K562 (cell line): ENCODE measurements at regions not wholly inside any gene's neighbourhood (a gene's known extent, or its start where the extent isn't known, plus 50 kb on each side); places are given as distances from the start of the nearest gene placed in this dataset.

ENCODE experiments used
- MEF2D ChIP-seq: conservative IDR thresholded peaks from 2 replicates; pipeline ENCODE4 v1.6.1; 2016; ENCODE audit warnings: low read depth, missing genetic modification characterization, missing compliant biosample characterization
- WHSC1 ChIP-seq: IDR thresholded peaks from one replicate; pipeline ENCODE4 v1.6.1; 2012; ENCODE audit warnings: low read length, control low read depth, inconsistent platforms
- TF ChIP-seq, protein P1 (sequence below): fragments of 250-450 bp; sonication (Bioruptor Pico); IDR thresholded peaks from 2 replicates; pipeline ENCODE4 v1.5.0; 2020; ENCODE audit warnings: mild to moderate bottlenecking
- TF ChIP-seq, protein P2 (sequence below): fragments of 450-650 bp; formaldehyde crosslinking; IDR thresholded peaks from 2 replicates; pipeline ENCODE4 v1.4.0; 2022; ENCODE audit warnings: missing genetic modification characterization
- TF ChIP-seq, protein P3 (sequence below), 2 experiments: fragments of 450-650 bp; formaldehyde crosslinking in 1 of 2; IDR thresholded peaks; 2 replicates each; pipeline versions ENCODE4 v1.4.0 to v1.6.1; 2014 to 2020; ENCODE audit warnings: mild to moderate bottlenecking in 2 of 2, borderline replicate concordance in 1 of 2, low read depth in 1 of 2
- TF ChIP-seq, protein P4 (sequence below): fragments of 250-450 bp; sonication (Bioruptor Pico); IDR thresholded peaks from 2 replicates; pipeline ENCODE4 v1.8.0; 2021; ENCODE audit warnings: moderate library complexity, mild to moderate bottlenecking, inconsistent platforms
- TF ChIP-seq, protein P5 (sequence below): fragments of 450-650 bp; conservative IDR thresholded peaks from 2 replicates; pipeline ENCODE4 v1.6.1; 2016; ENCODE audit warnings: missing genetic modification characterization, low read depth, mild to moderate bottlenecking, missing compliant biosample characterization, moderate library complexity
- TF ChIP-seq, protein P6 (sequence below), 3 experiments: IDR thresholded peaks in 2 of 3; conservative IDR thresholded peaks in 1 of 3; 2 replicates each; pipeline ENCODE4 v1.5.1; 2011 to 2012; ENCODE audit warnings: low read length in 3 of 3, mild to moderate bottlenecking in 3 of 3, control low read depth in 2 of 3, improper control_type of control experiment in 1 of 3, inconsistent platforms in 1 of 3, low read depth in 1 of 3, mixed read lengths in 1 of 3, moderate library complexity in 1 of 3; ENCODE audit not compliant: insufficient read depth in 2 of 3

DNA sequence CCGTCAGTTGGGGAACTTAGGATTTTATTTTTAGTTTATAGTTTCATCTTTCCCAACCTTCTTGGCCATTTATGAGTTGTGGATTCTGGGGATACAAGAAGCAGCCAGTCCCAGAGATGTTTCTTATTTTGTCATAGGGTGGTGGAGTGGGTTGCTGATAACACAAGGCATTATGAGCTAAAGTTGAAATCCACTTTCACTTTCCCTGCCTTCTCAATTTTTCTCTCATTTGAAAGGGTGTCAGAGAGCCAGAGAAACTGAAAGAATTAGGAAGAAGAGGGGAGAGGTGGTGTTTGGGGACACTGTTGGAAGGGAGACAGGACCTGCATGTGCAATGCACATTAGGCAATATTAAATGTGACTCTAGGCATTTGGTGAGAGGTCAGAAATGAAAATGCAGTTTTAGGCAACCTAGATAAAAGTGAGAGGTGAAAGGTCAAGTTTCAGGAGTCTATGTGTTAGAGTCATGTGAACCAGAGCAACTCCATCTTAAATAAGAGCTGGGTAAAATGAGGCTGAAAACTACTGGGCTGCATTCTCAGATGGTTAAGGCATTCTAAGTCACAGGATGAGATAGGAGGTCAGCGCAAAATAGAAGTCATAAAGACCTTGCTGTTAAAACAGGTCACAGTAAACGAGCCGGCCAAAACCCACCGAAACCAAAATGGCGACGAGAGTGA lies 71.1 kb upstream of the F3 start (continued):
- TF ChIP-seq, protein P1, sequence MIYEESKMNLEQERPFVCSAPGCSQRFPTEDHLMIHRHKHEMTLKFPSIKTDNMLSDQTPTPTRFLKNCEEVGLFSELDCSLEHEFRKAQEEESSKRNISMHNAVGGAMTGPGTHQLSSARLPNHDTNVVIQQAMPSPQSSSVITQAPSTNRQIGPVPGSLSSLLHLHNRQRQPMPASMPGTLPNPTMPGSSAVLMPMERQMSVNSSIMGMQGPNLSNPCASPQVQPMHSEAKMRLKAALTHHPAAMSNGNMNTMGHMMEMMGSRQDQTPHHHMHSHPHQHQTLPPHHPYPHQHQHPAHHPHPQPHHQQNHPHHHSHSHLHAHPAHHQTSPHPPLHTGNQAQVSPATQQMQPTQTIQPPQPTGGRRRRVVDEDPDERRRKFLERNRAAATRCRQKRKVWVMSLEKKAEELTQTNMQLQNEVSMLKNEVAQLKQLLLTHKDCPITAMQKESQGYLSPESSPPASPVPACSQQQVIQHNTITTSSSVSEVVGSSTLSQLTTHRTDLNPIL (CRISPR knock-in tag), result no peak
- no peak for TF ChIP-seq WHSC1
- TF ChIP-seq, protein P2, sequence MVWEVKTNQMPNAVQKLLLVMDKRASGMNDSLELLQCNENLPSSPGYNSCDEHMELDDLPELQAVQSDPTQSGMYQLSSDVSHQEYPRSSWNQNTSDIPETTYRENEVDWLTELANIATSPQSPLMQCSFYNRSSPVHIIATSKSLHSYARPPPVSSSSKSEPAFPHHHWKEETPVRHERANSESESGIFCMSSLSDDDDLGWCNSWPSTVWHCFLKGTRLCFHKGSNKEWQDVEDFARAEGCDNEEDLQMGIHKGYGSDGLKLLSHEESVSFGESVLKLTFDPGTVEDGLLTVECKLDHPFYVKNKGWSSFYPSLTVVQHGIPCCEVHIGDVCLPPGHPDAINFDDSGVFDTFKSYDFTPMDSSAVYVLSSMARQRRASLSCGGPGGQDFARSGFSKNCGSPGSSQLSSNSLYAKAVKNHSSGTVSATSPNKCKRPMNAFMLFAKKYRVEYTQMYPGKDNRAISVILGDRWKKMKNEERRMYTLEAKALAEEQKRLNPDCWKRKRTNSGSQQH (CRISPR knock-in tag), result no peak
- TF ChIP-seq, protein P3, sequence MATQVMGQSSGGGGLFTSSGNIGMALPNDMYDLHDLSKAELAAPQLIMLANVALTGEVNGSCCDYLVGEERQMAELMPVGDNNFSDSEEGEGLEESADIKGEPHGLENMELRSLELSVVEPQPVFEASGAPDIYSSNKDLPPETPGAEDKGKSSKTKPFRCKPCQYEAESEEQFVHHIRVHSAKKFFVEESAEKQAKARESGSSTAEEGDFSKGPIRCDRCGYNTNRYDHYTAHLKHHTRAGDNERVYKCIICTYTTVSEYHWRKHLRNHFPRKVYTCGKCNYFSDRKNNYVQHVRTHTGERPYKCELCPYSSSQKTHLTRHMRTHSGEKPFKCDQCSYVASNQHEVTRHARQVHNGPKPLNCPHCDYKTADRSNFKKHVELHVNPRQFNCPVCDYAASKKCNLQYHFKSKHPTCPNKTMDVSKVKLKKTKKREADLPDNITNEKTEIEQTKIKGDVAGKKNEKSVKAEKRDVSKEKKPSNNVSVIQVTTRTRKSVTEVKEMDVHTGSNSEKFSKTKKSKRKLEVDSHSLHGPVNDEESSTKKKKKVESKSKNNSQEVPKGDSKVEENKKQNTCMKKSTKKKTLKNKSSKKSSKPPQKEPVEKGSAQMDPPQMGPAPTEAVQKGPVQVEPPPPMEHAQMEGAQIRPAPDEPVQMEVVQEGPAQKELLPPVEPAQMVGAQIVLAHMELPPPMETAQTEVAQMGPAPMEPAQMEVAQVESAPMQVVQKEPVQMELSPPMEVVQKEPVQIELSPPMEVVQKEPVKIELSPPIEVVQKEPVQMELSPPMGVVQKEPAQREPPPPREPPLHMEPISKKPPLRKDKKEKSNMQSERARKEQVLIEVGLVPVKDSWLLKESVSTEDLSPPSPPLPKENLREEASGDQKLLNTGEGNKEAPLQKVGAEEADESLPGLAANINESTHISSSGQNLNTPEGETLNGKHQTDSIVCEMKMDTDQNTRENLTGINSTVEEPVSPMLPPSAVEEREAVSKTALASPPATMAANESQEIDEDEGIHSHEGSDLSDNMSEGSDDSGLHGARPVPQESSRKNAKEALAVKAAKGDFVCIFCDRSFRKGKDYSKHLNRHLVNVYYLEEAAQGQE (IDR thresholded peaks at IDR 0.05; ENCODE audit: borderline replicate concordance), result no peak
- TF ChIP-seq, protein P3 (CRISPR knock-in tag; IDR thresholded peaks at IDR 0.05; ENCODE audit: low read depth), result no peak
- TF ChIP-seq, protein P4, sequence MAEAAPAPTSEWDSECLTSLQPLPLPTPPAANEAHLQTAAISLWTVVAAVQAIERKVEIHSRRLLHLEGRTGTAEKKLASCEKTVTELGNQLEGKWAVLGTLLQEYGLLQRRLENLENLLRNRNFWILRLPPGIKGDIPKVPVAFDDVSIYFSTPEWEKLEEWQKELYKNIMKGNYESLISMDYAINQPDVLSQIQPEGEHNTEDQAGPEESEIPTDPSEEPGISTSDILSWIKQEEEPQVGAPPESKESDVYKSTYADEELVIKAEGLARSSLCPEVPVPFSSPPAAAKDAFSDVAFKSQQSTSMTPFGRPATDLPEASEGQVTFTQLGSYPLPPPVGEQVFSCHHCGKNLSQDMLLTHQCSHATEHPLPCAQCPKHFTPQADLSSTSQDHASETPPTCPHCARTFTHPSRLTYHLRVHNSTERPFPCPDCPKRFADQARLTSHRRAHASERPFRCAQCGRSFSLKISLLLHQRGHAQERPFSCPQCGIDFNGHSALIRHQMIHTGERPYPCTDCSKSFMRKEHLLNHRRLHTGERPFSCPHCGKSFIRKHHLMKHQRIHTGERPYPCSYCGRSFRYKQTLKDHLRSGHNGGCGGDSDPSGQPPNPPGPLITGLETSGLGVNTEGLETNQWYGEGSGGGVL, result peak; percentile 30; the same call in 1 of the 2 replicates
- TF ChIP-seq, protein P5, sequence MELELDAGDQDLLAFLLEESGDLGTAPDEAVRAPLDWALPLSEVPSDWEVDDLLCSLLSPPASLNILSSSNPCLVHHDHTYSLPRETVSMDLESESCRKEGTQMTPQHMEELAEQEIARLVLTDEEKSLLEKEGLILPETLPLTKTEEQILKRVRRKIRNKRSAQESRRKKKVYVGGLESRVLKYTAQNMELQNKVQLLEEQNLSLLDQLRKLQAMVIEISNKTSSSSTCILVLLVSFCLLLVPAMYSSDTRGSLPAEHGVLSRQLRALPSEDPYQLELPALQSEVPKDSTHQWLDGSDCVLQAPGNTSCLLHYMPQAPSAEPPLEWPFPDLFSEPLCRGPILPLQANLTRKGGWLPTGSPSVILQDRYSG (tag), result peak; percentile 97
- TF ChIP-seq, protein P6, sequence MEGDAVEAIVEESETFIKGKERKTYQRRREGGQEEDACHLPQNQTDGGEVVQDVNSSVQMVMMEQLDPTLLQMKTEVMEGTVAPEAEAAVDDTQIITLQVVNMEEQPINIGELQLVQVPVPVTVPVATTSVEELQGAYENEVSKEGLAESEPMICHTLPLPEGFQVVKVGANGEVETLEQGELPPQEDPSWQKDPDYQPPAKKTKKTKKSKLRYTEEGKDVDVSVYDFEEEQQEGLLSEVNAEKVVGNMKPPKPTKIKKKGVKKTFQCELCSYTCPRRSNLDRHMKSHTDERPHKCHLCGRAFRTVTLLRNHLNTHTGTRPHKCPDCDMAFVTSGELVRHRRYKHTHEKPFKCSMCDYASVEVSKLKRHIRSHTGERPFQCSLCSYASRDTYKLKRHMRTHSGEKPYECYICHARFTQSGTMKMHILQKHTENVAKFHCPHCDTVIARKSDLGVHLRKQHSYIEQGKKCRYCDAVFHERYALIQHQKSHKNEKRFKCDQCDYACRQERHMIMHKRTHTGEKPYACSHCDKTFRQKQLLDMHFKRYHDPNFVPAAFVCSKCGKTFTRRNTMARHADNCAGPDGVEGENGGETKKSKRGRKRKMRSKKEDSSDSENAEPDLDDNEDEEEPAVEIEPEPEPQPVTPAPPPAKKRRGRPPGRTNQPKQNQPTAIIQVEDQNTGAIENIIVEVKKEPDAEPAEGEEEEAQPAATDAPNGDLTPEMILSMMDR (IDR thresholded peaks at IDR 0.05 in 2 of 3, conservative IDR thresholded peaks at IDR 0.05 in 1 of 3; ENCODE audit: insufficient read depth in 2 of 3, low read depth in 1 of 3, low read length in 3 of 3), result no peak
- TF ChIP-seq MEF2D (tag), result peak; percentile 89
